ENCODE measurements at regions not wholly inside any gene's neighbourhood (a gene's known extent, or its start where the extent isn't known, plus 50 kb on each side); places are given as distances from the start of the nearest gene placed in this dataset.

GRCh38 chr9:100669968-100670367 is 92.1 kb downstream of the CAVIN4 start:
- Histone ChIP-seq H3F3A (ENCODE audit: insufficient read depth) (no peaks in the 10 kb centered on the region), H3K9ac (ENCODE audit: low read length) (no peak overlapping the region), H3K9me2 (replicated peaks; ENCODE audit: insufficient read depth, low read length) (no peaks in the 10 kb centered on the region), H3K4me3 (ENCODE audit: insufficient read depth, low read length, poor library complexity, severe bottlenecking) (no peak overlapping the region), H3K9me3 (ENCODE audit: insufficient read depth, low read length) (no peaks in the 10 kb centered on the region), H2AFZ (ENCODE audit: low read depth, low read length, severe bottlenecking) (no peak overlapping the region), H3K79me2 (ENCODE audit: insufficient read depth, low read length) (no peaks in the 10 kb centered on the region), H4K20me1 (ENCODE audit: low read depth, low read length) (no peaks in the 10 kb centered on the region), H3K4me2 (ENCODE audit: low read depth, low read length, poor library complexity, severe bottlenecking) (no peak overlapping the region), H3K36me3 (ENCODE audit: low read length) (no peaks in the 10 kb centered on the region), H3K27ac (ENCODE audit: low read depth, low read length) (no peak overlapping the region), H3K27me3 (ENCODE audit: low read length) (no peaks in the 10 kb centered on the region)
- TF ChIP-seq EZH2phosphoT487 (conservative IDR thresholded peaks at IDR 0.05; ENCODE audit: low read length) = no peak
- no peak for TF ChIP-seq CTCF (IDR thresholded peaks at IDR 0.05; ENCODE audit: insufficient read depth, low read length, poor library complexity, severe bottlenecking)

GRCh38 chr9:100670719-100671118 is 92.8 kb downstream of the CAVIN4 start:
- Histone ChIP-seq H4K20me1 (ENCODE audit: low read depth, low read length) (no peaks in the 10 kb centered on the region), H3K27me3 (ENCODE audit: low read length) (no peaks in the 10 kb centered on the region), H2AFZ (ENCODE audit: low read depth, low read length, severe bottlenecking) (no peak overlapping the region), H3K36me3 (ENCODE audit: low read length) (no peaks in the 10 kb centered on the region), H3K27ac (ENCODE audit: low read depth, low read length) (no peak overlapping the region), H3K79me2 (ENCODE audit: insufficient read depth, low read length) (no peaks in the 10 kb centered on the region), H3F3A (ENCODE audit: insufficient read depth) (no peaks in the 10 kb centered on the region), H3K9me2 (replicated peaks; ENCODE audit: insufficient read depth, low read length) (no peaks in the 10 kb centered on the region), H3K9ac (ENCODE audit: low read length) (no peak overlapping the region), H3K9me3 (ENCODE audit: insufficient read depth, low read length) (no peaks in the 10 kb centered on the region), H3K4me3 (ENCODE audit: insufficient read depth, low read length, poor library complexity, severe bottlenecking) (no peak overlapping the region), H3K4me2 (ENCODE audit: low read depth, low read length, poor library complexity, severe bottlenecking) (no peak overlapping the region)
- TF ChIP-seq EZH2phosphoT487 (conservative IDR thresholded peaks at IDR 0.05; ENCODE audit: low read length) (no peak), CTCF (IDR thresholded peaks at IDR 0.05; ENCODE audit: insufficient read depth, low read length, poor library complexity, severe bottlenecking) (no peak)

GRCh38 chr9:100671898-100672297 is 94.0 kb downstream of the CAVIN4 start:
- Histone ChIP-seq H3K27me3 (ENCODE audit: low read length) (no peaks in the 10 kb centered on the region), H3F3A (ENCODE audit: insufficient read depth) (no peaks in the 10 kb centered on the region), H3K9me3 (ENCODE audit: insufficient read depth, low read length) (no peaks in the 10 kb centered on the region), H3K79me2 (ENCODE audit: insufficient read depth, low read length) (no peaks in the 10 kb centered on the region), H3K4me3 (ENCODE audit: insufficient read depth, low read length, poor library complexity, severe bottlenecking) (no peak overlapping the region), H3K36me3 (ENCODE audit: low read length) (no peaks in the 10 kb centered on the region), H2AFZ (ENCODE audit: low read depth, low read length, severe bottlenecking) (no peak overlapping the region), H3K9ac (ENCODE audit: low read length) (no peak overlapping the region), H3K9me2 (replicated peaks; ENCODE audit: insufficient read depth, low read length) (no peaks in the 10 kb centered on the region), H3K27ac (ENCODE audit: low read depth, low read length) (no peak overlapping the region), H3K4me2 (ENCODE audit: low read depth, low read length, poor library complexity, severe bottlenecking) (no peak overlapping the region), H4K20me1 (ENCODE audit: low read depth, low read length) (no peaks in the 10 kb centered on the region)
- TF ChIP-seq EZH2phosphoT487 (conservative IDR thresholded peaks at IDR 0.05; ENCODE audit: low read length) = no peak
- no peak for TF ChIP-seq CTCF (IDR thresholded peaks at IDR 0.05; ENCODE audit: insufficient read depth, low read length, poor library complexity, severe bottlenecking)

Data from SU-DHL-6 (cell line).